Immature natural killer cell (primary cell): ENCODE measurements at regions not wholly inside any gene's neighbourhood (a gene's known extent, or its start where the extent isn't known, plus 50 kb on each side); places are given as distances from the start of the nearest gene placed in this dataset.

Source experiments
- DNase-seq, 3 donors: peaks; one replicate each; pipeline ENCODE4 v3.0.0; 2022; ENCODE audit warnings: mixed read lengths in 1 of 3
- H3K27ac Mint-ChIP-seq, 6 donors: one replicate each; pipeline ENCODE4 v1.8.0; 2020; ENCODE audit warnings: mixed read lengths in 6 of 6, mild to moderate bottlenecking in 5 of 6, inconsistent platforms in 4 of 6, moderate library complexity in 3 of 6
- H3K27me3 Mint-ChIP-seq, 3 donors: one replicate each; pipeline ENCODE4 v1.8.0; 2020 to 2021; ENCODE audit warnings: low read depth in 3 of 3, mild to moderate bottlenecking in 3 of 3, mixed read lengths in 3 of 3, moderate library complexity in 3 of 3, inconsistent platforms in 1 of 3
- H3K36me3 Mint-ChIP-seq, 3 donors: one replicate each; pipeline ENCODE4 v1.8.0; 2020; ENCODE audit warnings: mixed read lengths in 3 of 3, inconsistent platforms in 2 of 3, mild to moderate bottlenecking in 2 of 3
- H3K4me1 Mint-ChIP-seq, 2 donors: one replicate each; pipeline ENCODE4 v1.8.0; 2020; ENCODE audit warnings: inconsistent platforms in 2 of 2, mild to moderate bottlenecking in 2 of 2, mixed read lengths in 2 of 2, moderate library complexity in 1 of 2
- H3K4me3 Mint-ChIP-seq, 5 donors: one replicate each; pipeline ENCODE4 v1.8.0; 2020; ENCODE audit warnings: mild to moderate bottlenecking in 5 of 5, mixed read lengths in 5 of 5, inconsistent platforms in 3 of 5, moderate library complexity in 3 of 5
- H3K9me3 Mint-ChIP-seq, 6 donors: one replicate each; pipeline ENCODE4 v1.8.0; 2020; ENCODE audit warnings: mild to moderate bottlenecking in 6 of 6, mixed read lengths in 6 of 6, inconsistent platforms in 4 of 6, moderate library complexity in 3 of 6

DNA sequence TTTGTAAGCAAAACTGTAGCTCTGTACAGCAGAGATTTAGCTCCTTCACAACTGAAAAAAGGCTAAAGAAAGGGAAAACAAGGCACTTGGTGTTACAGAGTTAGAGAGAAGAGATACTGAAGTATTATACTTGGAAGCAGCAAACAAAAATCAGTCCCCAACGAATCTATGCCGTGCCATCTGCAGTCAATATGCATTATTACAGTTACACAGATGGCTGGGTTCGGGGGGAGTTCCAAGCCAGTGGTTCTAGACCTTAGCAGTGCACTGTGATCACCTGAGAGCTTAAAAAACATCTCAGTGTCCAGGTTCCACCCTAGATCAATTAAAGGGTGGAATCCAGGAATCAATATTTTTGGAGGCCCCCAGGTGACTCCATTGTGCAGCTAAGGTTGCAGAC, 489.9 kb downstream of the SHISA9 start:
- Mint-ChIP-seq H3K9me3 (peaks cover 2 to 29% (median 6%) of the 10 kb centered on the region in 6 donors), H3K4me3 (no peak overlapping the region), H3K27ac (no peak overlapping the region), H3K36me3 (no peaks in the 10 kb centered on the region), H3K27me3 (peaks cover 0 to 2% (median 2%) of the 10 kb centered on the region in 3 donors), H3K4me1 (no peaks in the 10 kb centered on the region)
- no peak for DNase-seq

DNA sequence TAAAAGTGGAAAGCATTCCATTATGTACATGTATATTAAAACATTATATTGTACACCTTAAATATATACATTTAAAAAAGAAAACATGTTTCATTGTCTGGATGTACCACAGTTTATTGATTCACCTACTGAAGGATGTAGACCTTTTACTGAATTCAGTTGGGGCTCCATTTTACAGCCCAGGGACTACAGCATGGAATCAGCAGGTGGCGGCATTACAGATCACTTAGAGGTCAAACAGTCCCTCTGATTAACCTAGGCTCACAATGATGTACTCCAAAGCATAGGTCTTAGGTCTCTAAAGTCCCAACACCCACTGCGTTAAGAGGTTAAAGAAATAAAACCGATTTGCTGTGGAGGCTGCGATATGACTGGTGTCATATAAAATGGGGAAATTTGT, 490.9 kb downstream of the SHISA9 start:
- no peak overlapping the region for H3K27ac Mint-ChIP-seq
- peaks cover 0 to 2% (median 2%) of the 10 kb centered on the region in 3 donors for H3K27me3 Mint-ChIP-seq
- H3K9me3 Mint-ChIP-seq: peaks cover 0 to 26% (median 3%) of the 10 kb centered on the region in 6 donors
- H3K4me3 Mint-ChIP-seq: no peak overlapping the region
- no peak for DNase-seq
- no peaks in the 10 kb centered on the region for H3K36me3 Mint-ChIP-seq
- no peaks in the 10 kb centered on the region for H3K4me1 Mint-ChIP-seq

DNA sequence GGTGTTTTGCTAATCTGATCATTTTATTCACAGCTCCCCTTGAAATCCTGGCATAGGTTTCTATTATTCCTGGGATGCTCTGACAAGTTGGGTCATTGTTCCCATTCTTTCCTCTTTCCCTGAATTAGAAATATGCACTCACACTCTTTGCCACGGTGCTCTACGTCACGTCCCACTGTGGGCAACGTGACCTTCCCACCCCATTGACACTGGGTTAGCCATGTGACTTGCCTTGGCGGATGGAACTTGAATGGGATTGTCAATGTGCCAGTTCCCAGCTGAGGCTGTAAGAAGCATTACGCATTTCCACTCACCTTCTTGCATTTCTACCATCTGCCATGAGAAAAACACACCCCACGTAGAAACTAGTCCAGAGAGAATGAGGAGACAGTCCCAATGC, 492.4 kb downstream of the SHISA9 start:
- Mint-ChIP-seq H3K27ac (no peak overlapping the region), H3K4me3 (no peak overlapping the region), H3K36me3 (no peaks in the 10 kb centered on the region), H3K9me3 (peaks cover 0 to 23% (median 0%) of the 10 kb centered on the region in 6 donors), H3K27me3 (peaks cover 0 to 2% (median 2%) of the 10 kb centered on the region in 3 donors), H3K4me1 (no peaks in the 10 kb centered on the region)
- DNase-seq: no peak

DNA sequence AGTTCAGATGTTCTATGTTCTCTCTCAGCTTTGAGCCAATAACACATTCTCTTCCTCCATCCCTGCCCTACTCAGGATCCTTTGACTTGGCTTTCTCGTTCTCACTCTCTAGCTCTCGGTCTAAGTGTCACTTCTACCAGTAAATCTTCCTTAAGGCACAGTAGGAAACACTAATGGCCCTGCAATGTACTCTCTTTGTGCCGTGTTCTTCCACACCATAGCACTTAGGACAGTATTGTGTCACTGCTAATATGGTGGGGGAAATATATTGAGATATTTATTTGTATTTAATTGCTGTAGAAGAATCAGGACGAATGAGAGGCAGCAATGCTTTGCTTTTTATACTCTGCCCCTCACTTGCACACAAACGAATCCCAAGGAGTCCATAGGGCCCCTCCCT, 493.1 kb downstream of the SHISA9 start:
- DNase-seq: no peak
- H3K27ac Mint-ChIP-seq: no peak overlapping the region
- H3K27me3 Mint-ChIP-seq: peaks cover 0 to 2% (median 1%) of the 10 kb centered on the region in 3 donors
- no peak overlapping the region for H3K4me3 Mint-ChIP-seq
- H3K36me3 Mint-ChIP-seq: no peaks in the 10 kb centered on the region
- no peaks in the 10 kb centered on the region for H3K4me1 Mint-ChIP-seq
- peaks cover 0 to 22% (median 0%) of the 10 kb centered on the region in 6 donors for H3K9me3 Mint-ChIP-seq

DNA sequence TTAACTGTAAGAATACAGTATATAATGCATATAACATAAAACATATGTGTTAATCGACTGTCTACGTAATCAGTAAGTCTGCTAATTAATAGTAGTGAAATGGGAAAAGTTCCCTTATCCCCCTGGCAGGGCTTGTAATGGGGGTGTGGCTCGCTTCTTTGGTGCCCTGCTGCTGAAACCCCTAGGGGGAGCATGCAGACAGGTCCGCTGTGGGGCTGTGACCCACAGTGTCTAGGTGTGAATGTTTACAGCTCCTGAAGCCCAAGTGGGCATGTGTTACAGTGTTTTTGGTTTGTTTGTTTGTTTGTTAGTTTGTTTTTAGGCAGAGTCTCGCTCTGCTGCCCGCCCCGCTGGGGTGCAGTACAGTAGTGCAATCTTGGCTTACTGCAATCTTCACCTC, 495.7 kb downstream of the SHISA9 start:
- H3K27ac Mint-ChIP-seq: no peak overlapping the region
- no peaks in the 10 kb centered on the region for H3K36me3 Mint-ChIP-seq
- DNase-seq: no peak
- H3K9me3 Mint-ChIP-seq: peaks cover 0 to 31% (median 2%) of the 10 kb centered on the region in 6 donors
- H3K4me3 Mint-ChIP-seq: no peak overlapping the region
- no peaks in the 10 kb centered on the region for H3K4me1 Mint-ChIP-seq
- H3K27me3 Mint-ChIP-seq: peaks cover 2% of the 10 kb centered on the region in 3 donors

DNA sequence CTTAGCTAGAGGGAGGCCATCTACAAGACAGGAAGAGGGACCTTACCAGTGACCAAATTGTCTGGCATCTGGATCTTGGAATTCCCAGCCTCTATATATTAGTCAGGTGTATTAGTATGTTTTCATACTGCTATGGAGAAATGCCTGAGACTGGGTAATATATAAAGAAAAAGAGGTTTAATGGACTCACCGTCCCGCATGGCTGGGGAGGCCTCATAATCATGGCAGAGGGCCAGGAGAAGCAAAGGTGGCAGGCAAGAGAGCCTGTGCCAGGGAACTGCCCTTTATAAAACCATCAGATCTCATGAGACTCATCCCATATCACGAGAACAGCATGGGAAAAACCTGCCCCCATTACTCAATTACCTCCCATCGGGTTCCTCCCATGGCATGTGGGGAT, 500.2 kb downstream of the SHISA9 start:
- DNase-seq: no peak
- Mint-ChIP-seq H3K27me3 (peaks cover 0 to 2% (median 2%) of the 10 kb centered on the region in 3 donors), H3K4me3 (no peak overlapping the region), H3K9me3 (peaks cover 0 to 23% (median 4%) of the 10 kb centered on the region in 6 donors), H3K4me1 (no peaks in the 10 kb centered on the region), H3K36me3 (no peaks in the 10 kb centered on the region), H3K27ac (no peak overlapping the region)

DNA sequence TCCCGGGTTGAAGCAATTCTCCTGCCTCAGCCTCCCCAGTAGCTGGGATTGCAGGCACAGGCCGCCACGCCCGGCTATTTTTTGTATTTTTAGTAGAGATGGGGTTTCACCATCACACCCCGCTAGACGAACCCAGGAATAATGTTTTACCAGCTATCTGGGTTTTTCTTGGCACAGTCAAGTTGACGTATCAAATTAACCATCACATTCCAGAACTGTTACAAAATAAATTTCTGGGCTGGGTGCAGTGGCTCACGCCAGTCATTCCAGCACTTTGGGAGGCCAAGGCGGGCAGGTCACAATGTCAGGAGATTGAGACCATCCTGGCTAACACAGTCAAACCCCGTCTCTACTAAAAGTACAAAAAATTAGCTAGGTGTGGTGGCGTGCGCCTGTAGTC, 501.2 kb downstream of the SHISA9 start:
- H3K27ac Mint-ChIP-seq: no peak overlapping the region
- peaks cover 0 to 24% (median 5%) of the 10 kb centered on the region in 6 donors for H3K9me3 Mint-ChIP-seq
- no peak for DNase-seq
- H3K27me3 Mint-ChIP-seq: peaks cover 0 to 2% (median 2%) of the 10 kb centered on the region in 3 donors
- H3K36me3 Mint-ChIP-seq: no peaks in the 10 kb centered on the region
- no peaks in the 10 kb centered on the region for H3K4me1 Mint-ChIP-seq
- no peak overlapping the region for H3K4me3 Mint-ChIP-seq

DNA sequence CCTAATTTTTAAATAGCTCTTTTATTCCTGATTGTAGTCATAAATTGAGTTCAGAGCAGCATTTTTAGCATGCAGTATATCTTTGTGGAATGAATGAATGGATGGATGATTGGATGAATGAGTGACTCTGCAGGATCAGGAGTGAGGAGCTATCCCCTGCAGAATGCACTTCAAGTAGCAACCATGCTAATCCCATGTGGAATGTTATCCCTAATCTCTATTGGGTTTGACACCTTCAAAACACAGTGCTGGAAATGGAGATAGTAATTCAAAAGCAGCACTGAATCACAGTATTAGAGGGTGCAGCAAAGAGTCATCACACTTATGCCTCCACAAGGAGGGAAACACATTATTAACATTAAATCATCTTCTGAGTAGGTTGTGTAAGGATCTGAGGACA, 501.9 kb downstream of the SHISA9 start:
- Mint-ChIP-seq H3K27ac (no peak overlapping the region), H3K36me3 (no peaks in the 10 kb centered on the region), H3K4me1 (no peaks in the 10 kb centered on the region), H3K27me3 (peaks cover 0 to 2% (median 2%) of the 10 kb centered on the region in 3 donors), H3K4me3 (no peak overlapping the region), H3K9me3 (peaks cover 0 to 29% (median 5%) of the 10 kb centered on the region in 6 donors)
- DNase-seq: no peak

DNA sequence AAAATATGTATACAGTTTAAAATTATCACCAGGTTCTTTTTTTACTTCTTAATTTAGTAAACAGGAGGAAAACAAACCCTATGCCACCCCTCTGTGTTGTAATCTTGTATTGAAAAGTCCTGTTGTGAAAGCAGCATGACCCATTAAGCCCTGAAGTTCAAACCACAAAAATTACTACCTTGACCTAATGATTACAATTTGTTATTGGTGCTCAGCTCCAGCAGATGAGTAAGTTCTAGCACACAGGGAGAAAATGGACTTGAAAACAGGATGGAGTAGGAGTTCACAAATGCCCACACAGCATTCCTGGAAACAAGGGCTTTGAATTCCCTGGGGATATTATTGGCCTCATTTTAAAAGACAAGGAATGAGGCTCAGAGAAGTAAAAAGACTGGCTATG, 505.8 kb upstream of the ERCC4 start:
- H3K36me3 Mint-ChIP-seq: peaks cover 0 to 4% (median 0%) of the 10 kb centered on the region in 3 donors
- H3K4me1 Mint-ChIP-seq: no peaks in the 10 kb centered on the region
- H3K9me3 Mint-ChIP-seq: peaks cover 0 to 14% (median 4%) of the 10 kb centered on the region in 6 donors
- no peak overlapping the region for H3K4me3 Mint-ChIP-seq
- no peak for DNase-seq
- no peak overlapping the region for H3K27ac Mint-ChIP-seq
- no peaks in the 10 kb centered on the region for H3K27me3 Mint-ChIP-seq

DNA sequence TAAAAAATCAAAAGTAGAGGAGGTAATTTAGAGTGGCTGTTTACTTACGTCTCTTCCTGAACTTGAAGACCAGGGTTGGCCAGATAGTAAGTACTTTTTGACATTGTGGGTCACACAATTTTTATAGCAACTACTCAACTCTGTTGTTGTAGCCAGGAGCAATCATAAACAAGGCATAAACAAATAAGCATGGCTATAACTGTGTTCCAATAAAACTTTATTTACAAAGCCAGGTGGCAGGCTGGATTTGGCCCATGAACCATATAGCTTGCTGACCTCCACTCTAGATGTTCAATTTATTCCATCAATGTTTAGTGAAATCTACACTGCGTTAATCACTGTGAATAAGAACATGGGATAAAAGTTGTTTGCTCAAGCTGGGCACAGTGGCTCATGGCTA, 500.4 kb upstream of the ERCC4 start:
- no peak for DNase-seq
- no peak overlapping the region for H3K4me3 Mint-ChIP-seq
- no peaks in the 10 kb centered on the region for H3K27me3 Mint-ChIP-seq
- peaks cover 0 to 14% (median 3%) of the 10 kb centered on the region in 6 donors for H3K9me3 Mint-ChIP-seq
- H3K4me1 Mint-ChIP-seq: no peaks in the 10 kb centered on the region
- no peak overlapping the region for H3K27ac Mint-ChIP-seq
- peaks cover 0 to 4% (median 0%) of the 10 kb centered on the region in 3 donors for H3K36me3 Mint-ChIP-seq

DNA sequence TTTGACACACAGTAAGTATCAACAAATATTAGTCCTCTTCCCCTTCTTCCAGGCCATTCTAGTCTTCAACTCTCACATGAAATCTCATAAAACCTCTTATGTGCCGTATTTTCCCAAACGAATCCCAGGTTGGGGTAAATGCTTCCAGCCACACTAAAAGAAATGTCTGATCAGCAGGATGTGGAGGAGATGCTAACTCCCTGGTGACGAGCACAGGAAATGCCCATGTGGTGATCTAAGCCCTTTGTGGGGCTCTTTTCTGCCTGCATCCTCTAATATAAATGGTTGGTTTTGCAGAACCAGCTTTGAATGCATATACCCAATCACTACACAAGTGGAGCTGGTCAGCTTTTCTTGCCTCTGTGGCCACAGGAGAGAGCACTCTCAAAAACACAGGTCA, 498.2 kb upstream of the ERCC4 start:
- H3K4me1 Mint-ChIP-seq: no peaks in the 10 kb centered on the region
- H3K36me3 Mint-ChIP-seq: no peaks in the 10 kb centered on the region
- H3K27me3 Mint-ChIP-seq: no peaks in the 10 kb centered on the region
- H3K4me3 Mint-ChIP-seq: no peak overlapping the region
- DNase-seq: no peak
- no peak overlapping the region for H3K27ac Mint-ChIP-seq
- peaks cover 0 to 6% (median 3%) of the 10 kb centered on the region in 6 donors for H3K9me3 Mint-ChIP-seq

DNA sequence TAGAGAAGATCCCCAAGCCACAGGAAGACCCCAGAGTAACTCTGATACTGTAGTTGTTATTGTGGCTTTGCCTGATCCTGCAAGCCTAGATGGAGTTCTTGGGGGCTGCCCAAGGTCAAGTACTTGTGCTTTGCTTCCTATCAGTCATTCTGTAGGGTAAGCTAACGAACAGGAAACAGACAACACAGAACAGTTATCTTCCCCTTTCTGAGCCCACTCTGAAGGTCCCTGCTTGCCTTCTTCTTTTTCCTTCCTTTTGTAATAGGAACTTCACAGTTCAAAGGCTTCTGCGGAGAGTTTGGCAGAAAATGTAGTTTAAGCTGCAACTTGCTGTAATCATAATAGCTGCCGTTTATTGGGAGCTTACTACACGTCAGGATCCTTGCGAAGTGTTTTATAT, 494.1 kb upstream of the ERCC4 start:
- no peaks in the 10 kb centered on the region for H3K36me3 Mint-ChIP-seq
- peaks cover 0 to 22% (median 3%) of the 10 kb centered on the region in 6 donors for H3K9me3 Mint-ChIP-seq
- no peak overlapping the region for H3K27ac Mint-ChIP-seq
- no peaks in the 10 kb centered on the region for H3K4me1 Mint-ChIP-seq
- peaks cover 0 to 1% (median 0%) of the 10 kb centered on the region in 3 donors for H3K27me3 Mint-ChIP-seq
- no peak for DNase-seq
- no peak overlapping the region for H3K4me3 Mint-ChIP-seq

DNA sequence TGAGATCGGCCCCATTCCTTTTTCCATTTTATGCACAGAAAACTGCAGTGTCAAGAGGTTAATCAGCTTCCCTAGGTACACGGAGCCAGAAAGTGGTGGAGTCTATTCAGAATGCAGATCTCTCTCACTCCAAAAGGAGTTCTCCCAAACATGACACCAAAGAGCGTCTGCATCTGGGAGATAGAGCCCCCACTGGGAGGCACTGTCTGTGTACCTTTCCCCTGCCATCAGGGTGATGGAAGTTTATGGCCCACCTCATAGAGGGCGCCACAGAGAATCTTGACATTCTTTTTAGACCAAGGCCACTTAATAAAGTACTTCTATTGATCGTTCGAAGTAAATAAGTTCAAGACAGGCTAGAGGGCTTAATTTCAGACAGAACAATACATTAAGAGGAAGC, 493.7 kb upstream of the ERCC4 start:
- no peaks in the 10 kb centered on the region for H3K36me3 Mint-ChIP-seq
- no peak overlapping the region for H3K4me3 Mint-ChIP-seq
- H3K4me1 Mint-ChIP-seq: no peaks in the 10 kb centered on the region
- no peak overlapping the region for H3K27ac Mint-ChIP-seq
- peaks cover 0 to 1% (median 0%) of the 10 kb centered on the region in 3 donors for H3K27me3 Mint-ChIP-seq
- DNase-seq: no peak
- peaks cover 0 to 18% (median 3%) of the 10 kb centered on the region in 6 donors for H3K9me3 Mint-ChIP-seq

DNA sequence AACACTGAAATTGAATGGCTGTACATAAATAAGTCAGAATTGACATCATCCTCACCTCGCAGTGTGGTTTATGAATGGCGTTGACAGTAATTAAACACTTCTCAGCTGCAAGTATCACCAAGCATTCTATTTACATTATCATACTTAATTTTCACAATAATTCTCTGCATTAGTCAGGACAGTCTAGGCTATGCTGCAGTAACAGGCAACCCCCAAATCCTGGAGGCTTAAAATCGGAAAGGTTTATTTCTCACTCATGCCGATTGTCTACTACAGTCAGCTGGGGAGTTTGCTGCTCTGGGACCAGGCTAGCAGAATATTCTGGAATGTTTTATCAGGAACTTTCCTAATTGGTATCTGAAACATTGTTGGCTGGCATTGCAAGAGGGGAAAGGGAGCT, 493.2 kb upstream of the ERCC4 start:
- Mint-ChIP-seq H3K4me3 (no peak overlapping the region), H3K27ac (no peak overlapping the region), H3K4me1 (no peaks in the 10 kb centered on the region), H3K9me3 (peaks cover 0 to 18% (median 3%) of the 10 kb centered on the region in 6 donors), H3K27me3 (peaks cover 0 to 1% (median 0%) of the 10 kb centered on the region in 3 donors), H3K36me3 (no peaks in the 10 kb centered on the region)
- no peak for DNase-seq

DNA sequence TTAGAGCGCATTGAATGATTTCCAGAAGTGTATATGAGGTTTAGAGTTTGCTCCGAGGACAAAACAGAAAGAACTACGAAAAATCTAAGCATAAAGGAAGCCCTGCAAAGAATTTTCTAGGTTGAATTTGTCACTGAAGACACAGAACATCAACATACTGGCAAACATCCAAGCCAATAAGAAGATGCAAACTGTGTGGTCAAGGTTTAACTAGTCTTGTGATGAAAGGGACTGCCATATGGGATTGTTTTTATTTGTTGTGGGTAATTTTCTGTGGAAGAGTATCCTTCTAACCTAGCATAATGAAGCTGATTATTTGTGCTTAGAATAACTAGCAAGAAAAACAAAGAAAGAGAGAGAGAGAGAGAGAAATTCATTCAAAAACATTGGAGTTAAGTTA, 492.0 kb upstream of the ERCC4 start:
- no peak overlapping the region for H3K4me3 Mint-ChIP-seq

More for the DNA sequence above, 492.0 kb upstream of the ERCC4 start:
- no peaks in the 10 kb centered on the region for H3K4me1 Mint-ChIP-seq
- peaks cover 0 to 18% (median 3%) of the 10 kb centered on the region in 6 donors for H3K9me3 Mint-ChIP-seq
- DNase-seq: no peak
- no peaks in the 10 kb centered on the region for H3K36me3 Mint-ChIP-seq
- H3K27ac Mint-ChIP-seq: no peak overlapping the region
- peaks cover 0 to 1% (median 0%) of the 10 kb centered on the region in 3 donors for H3K27me3 Mint-ChIP-seq
